Upper lobe of left lung (tissue), 4 donors: ENCODE measurements at regions not wholly inside any gene's neighbourhood (a gene's known extent, or its start where the extent isn't known, plus 50 kb on each side); places are given as distances from the start of the nearest gene placed in this dataset.

Experiments used
- CTCF ChIP-seq, 6 experiments: fragments of 450-650 bp in 4 of 6; fragments of 200-600 bp in 2 of 6; sonication (generic) in 2 of 6; IDR thresholded peaks; one replicate each; pipeline ENCODE4 v1.5.1; 2016 to 2019; ENCODE audit warnings: antibody characterized with exemption in 6 of 6
- POLR2AphosphoS5 ChIP-seq, 2 donors: sonication (generic); formaldehyde crosslinking; IDR thresholded peaks; one replicate each; pipeline ENCODE4 v1.5.1; 2017; ENCODE audit warnings: antibody characterized with exemption in 2 of 2

GRCh38 chr6:81605526-81605925 lies 147.0 kb downstream of the TENT5A start:
- TF ChIP-seq CTCF (IDR thresholded peaks at IDR 0.05) = no peak
- TF ChIP-seq POLR2AphosphoS5 (IDR thresholded peaks at IDR 0.05) = no peak
